Cardiac muscle cell (in vitro differentiated cells and primary cell): ENCODE measurements at regions not wholly inside any gene's neighbourhood (a gene's known extent, or its start where the extent isn't known, plus 50 kb on each side); places are given as distances from the start of the nearest gene placed in this dataset.

Source experiments
- DNase-seq, 2 donors: peaks; one replicate each; pipeline versions ENCODE4 v3.0.0 to v3.0.0-alpha.2; 2010 to 2017; ENCODE audit warnings: low read depth in 1 of 2, low spot score in 1 of 2
- H3K27ac ChIP-seq: fragments of 200-600 bp; sonication (generic); 2 replicates; pipeline ENCODE4 v1.5.1; 2016
- H3K27me3 ChIP-seq: fragments of 200-600 bp; sonication (generic); 2 replicates; pipeline ENCODE4 v1.6.0; 2016; ENCODE audit warnings: control low read depth
- H3K36me3 ChIP-seq: fragments of 200-600 bp; sonication (generic); 2 replicates; pipeline ENCODE4 v1.5.1; 2016; ENCODE audit warnings: control low read depth
- H3K4me1 ChIP-seq: fragments of 200-600 bp; sonication (generic); 2 replicates; pipeline ENCODE4 v1.8.1; 2017; ENCODE audit warnings: low read depth, mild to moderate bottlenecking, mixed run types
- H3K4me3 ChIP-seq: fragments of 200-600 bp; sonication (generic); 2 replicates; pipeline ENCODE4 v1.5.1; 2016; ENCODE audit warnings: mild to moderate bottlenecking
- H3K9me3 ChIP-seq: fragments of 200-600 bp; sonication (generic); 2 replicates; pipeline ENCODE4 v1.5.1; 2017; ENCODE audit warnings: low read depth, mild to moderate bottlenecking, control low read depth
- TF ChIP-seq, protein P1 (sequence below): IDR thresholded peaks from 2 replicates; pipeline ENCODE4 v1.5.1; 2012; ENCODE audit warnings: low read depth, mild to moderate bottlenecking, low read length

DNA sequence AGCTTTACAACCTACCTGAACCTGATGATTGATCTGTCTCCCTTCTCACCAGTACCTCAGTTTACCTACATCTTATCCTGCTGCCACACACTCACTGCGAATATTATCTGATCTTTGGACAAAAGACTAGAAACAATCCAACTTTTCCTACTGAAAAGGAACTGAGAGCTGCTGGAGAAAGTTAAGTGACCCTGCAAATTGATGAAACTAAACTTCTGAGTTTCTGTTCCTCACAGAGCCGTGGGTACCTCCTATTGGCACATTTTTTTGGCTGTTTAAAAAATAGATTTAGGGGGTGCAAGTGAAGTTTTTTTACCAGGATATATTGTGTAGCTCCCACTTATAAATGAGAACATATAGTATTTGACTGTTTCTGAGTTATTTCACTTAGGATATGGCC, 66.0 kb upstream of the STARD3NL start:
- no peak for DNase-seq
- H3K4me3 ChIP-seq: no peak overlapping the region
- TF ChIP-seq, protein P1, sequence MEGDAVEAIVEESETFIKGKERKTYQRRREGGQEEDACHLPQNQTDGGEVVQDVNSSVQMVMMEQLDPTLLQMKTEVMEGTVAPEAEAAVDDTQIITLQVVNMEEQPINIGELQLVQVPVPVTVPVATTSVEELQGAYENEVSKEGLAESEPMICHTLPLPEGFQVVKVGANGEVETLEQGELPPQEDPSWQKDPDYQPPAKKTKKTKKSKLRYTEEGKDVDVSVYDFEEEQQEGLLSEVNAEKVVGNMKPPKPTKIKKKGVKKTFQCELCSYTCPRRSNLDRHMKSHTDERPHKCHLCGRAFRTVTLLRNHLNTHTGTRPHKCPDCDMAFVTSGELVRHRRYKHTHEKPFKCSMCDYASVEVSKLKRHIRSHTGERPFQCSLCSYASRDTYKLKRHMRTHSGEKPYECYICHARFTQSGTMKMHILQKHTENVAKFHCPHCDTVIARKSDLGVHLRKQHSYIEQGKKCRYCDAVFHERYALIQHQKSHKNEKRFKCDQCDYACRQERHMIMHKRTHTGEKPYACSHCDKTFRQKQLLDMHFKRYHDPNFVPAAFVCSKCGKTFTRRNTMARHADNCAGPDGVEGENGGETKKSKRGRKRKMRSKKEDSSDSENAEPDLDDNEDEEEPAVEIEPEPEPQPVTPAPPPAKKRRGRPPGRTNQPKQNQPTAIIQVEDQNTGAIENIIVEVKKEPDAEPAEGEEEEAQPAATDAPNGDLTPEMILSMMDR: no peak

DNA sequence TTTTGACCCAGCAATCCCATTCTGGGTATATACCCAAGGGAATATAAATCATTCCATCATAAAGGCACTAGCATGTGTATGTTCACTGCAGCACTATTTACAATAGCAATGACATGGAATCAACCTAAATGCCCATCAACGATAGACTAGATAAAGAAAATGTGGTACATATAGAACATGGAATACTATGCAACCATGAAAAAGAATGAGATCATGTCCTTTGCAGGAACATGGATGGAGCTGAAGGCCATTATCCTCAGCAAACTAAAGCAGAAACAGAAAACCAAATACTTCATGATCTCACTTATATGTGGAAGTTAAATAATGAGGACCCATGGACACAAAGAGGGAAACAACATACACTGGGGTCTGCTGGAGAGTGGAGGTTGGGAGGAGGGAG, 58.0 kb upstream of the STARD3NL start:
- no peak for DNase-seq
- no peaks in the 10 kb centered on the region for H3K9me3 ChIP-seq
- no peak overlapping the region for H3K27ac ChIP-seq
- H3K27me3 ChIP-seq: peaks cover 3% of the 10 kb centered on the region
- TF ChIP-seq, protein P1: no peak
- H3K4me1 ChIP-seq: no peaks in the 10 kb centered on the region
- H3K4me3 ChIP-seq: no peak overlapping the region
- no peaks in the 10 kb centered on the region for H3K36me3 ChIP-seq

More for the DNA sequence above, 66.0 kb upstream of the STARD3NL start:
- Histone ChIP-seq H3K4me1 (peaks cover 4% of the 10 kb centered on the region), H3K27me3 (peaks cover 2% of the 10 kb centered on the region), H3K9me3 (no peaks in the 10 kb centered on the region), H3K27ac (no peak overlapping the region), H3K36me3 (no peaks in the 10 kb centered on the region)

DNA sequence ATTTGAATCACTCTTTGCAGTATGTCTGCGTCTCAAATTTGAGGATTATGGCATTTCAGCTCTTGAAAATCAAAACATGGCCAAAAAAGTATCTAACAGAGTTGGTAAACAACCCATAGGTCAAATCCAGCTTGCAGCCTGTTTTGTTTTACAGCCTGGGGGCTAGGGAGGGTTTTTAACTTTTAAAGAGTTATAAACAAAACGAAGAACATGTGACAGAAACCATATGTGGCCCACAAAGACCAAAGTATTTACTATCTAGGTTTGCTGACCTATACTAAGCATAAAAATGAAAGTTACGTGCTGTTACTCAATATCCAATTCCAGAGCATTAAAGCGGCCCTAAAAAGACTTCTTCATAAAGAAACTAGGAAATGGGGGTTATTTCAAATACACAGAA, 55.5 kb upstream of the STARD3NL start:
- Histone ChIP-seq H3K27me3 (no peaks in the 10 kb centered on the region), H3K27ac (no peak overlapping the region), H3K36me3 (no peaks in the 10 kb centered on the region), H3K4me3 (no peak overlapping the region), H3K4me1 (no peaks in the 10 kb centered on the region), H3K9me3 (no peaks in the 10 kb centered on the region)
- no peak for DNase-seq
- TF ChIP-seq, protein P1: no peak

DNA sequence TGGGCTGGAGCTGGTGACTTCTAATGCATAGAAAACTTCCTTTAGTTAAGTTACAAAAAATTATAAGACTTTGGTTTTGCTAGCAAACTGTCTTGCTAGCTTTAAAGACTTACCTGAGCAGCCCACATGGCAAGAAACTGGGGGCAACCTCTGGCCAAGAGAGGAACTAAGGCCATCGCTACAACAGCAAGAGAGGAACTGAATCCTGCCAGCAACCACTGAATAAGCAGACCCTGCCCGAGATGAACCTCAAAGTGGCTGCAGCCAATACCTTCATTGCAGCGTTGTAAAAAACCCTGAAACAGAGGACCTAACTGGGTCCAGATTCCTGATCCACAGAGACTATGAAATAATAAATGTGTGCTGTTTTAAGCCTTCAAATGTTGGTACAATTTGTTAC, 54.6 kb upstream of the STARD3NL start:
- H3K27me3 ChIP-seq: no peaks in the 10 kb centered on the region
- no peaks in the 10 kb centered on the region for H3K4me1 ChIP-seq
- H3K27ac ChIP-seq: no peak overlapping the region
- no peak overlapping the region for H3K4me3 ChIP-seq
- no peak for DNase-seq
- TF ChIP-seq, protein P1: no peak
- no peaks in the 10 kb centered on the region for H3K9me3 ChIP-seq
- no peaks in the 10 kb centered on the region for H3K36me3 ChIP-seq

DNA sequence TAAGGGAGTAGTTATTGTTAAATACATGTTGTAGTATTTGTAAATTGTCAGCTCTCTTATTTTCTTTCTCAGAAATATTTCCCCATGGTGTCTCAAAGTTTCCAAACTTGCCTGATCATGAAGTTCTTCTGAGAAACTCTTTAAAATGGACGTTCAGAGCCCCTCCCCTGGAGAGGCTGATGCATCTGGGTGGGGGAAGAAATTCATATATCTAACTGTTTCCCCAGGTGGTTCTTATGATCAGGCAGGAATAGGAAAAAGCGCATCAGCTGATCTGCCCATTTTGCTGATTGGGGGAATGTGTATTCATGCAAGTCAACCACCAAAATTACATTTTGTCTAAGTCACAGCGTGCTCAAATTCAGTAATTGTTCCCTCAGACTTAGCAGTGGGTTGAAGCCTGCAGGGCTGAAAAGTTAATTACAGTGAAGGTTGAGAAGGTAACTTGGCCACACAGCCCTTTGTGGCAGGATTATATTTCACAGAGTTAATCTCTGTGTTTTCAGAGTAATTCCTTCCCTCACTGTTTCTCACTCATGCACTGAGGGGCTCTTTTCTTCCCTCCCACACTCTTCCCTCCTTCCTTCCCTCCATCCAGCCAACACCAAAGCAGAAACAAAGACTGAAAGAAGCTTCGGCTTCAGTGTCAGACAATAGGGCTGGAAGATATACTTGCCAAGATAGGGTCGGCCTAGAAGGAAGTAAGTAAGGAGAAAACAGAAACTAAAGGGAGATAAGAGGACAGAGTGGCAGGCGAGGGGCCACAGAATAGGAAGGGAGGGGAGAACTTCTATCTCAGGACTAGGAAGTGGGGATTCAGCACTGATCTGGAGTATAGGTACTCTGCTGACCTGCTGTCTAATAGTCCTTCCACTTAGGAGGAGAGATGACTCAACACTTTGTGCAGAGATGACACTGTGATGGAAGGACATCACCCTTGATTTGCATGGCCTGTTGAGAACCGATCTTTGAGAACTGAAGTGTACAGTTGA, 50.5 kb upstream of the STARD3NL start:
- Histone ChIP-seq H3K9me3 (no peaks in the 10 kb centered on the region), H3K27ac (no peak overlapping the region), H3K4me3 (no peak overlapping the region), H3K4me1 (no peaks in the 10 kb centered on the region), H3K36me3 (no peaks in the 10 kb centered on the region), H3K27me3 (no peaks in the 10 kb centered on the region)
- TF ChIP-seq, protein P1: no peak
- no peak for DNase-seq
